ENCODE measurements at regions not wholly inside any gene's neighbourhood (a gene's known extent, or its start where the extent isn't known, plus 50 kb on each side); places are given as distances from the start of the nearest gene placed in this dataset.
"Not testable (repeated sequence)": the region's sequence is repeated elsewhere in the genome, so short reads cannot be mapped to it uniquely, and the experiment has no call there.

GRCh38 chr21:24428591-24429199, 1178.6 kb downstream of the MRPL39 start:
- TF ChIP-seq, protein P1, sequence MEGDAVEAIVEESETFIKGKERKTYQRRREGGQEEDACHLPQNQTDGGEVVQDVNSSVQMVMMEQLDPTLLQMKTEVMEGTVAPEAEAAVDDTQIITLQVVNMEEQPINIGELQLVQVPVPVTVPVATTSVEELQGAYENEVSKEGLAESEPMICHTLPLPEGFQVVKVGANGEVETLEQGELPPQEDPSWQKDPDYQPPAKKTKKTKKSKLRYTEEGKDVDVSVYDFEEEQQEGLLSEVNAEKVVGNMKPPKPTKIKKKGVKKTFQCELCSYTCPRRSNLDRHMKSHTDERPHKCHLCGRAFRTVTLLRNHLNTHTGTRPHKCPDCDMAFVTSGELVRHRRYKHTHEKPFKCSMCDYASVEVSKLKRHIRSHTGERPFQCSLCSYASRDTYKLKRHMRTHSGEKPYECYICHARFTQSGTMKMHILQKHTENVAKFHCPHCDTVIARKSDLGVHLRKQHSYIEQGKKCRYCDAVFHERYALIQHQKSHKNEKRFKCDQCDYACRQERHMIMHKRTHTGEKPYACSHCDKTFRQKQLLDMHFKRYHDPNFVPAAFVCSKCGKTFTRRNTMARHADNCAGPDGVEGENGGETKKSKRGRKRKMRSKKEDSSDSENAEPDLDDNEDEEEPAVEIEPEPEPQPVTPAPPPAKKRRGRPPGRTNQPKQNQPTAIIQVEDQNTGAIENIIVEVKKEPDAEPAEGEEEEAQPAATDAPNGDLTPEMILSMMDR (IDR thresholded peaks at IDR 0.05): no peak
- peaks cover 32% of the 10 kb centered on the region for H3K9me3 Mint-ChIP-seq (ENCODE audit: low read depth)
- H3K4me3 Mint-ChIP-seq (ENCODE audit: unreplicated experiment): no peak overlapping the region
- no peaks in the 10 kb centered on the region for H3K36me3 Mint-ChIP-seq (ENCODE audit: low read depth)
- no peak overlapping the region for H3K27ac Mint-ChIP-seq (ENCODE audit: unreplicated experiment)
- no peaks in the 10 kb centered on the region for H3K4me1 Mint-ChIP-seq (ENCODE audit: low read depth)
- no peaks in the 10 kb centered on the region for H3K27me3 Mint-ChIP-seq (ENCODE audit: low read depth)
- DNase-seq (ENCODE audit: low spot score): no peak

DNA sequence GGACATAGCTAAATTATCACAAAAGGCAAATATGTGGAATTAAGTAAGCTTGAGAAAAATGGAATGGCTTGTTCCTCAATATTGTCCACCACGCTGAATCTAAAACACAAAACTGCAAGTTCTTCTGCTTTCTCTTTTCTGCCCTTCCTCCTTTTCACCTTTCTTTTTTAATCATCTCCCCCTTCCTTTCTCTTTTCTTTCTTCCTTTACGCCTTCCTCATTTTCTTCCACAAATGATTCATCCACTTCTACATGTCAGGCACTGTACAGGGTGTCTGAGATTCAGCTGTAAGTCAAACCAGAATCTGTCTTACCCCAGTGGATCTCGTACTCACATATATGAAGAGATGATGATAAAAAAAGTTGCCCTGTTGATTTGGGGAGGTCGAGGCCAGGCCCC, 1182.5 kb downstream of the MRPL39 start:
- DNase-seq (ENCODE audit: low spot score): no peak
- no peaks in the 10 kb centered on the region for H3K27me3 Mint-ChIP-seq (ENCODE audit: low read depth)
- no peak overlapping the region for H3K4me3 Mint-ChIP-seq (ENCODE audit: unreplicated experiment)
- no peaks in the 10 kb centered on the region for H3K36me3 Mint-ChIP-seq (ENCODE audit: low read depth)
- peaks cover 47% of the 10 kb centered on the region for H3K9me3 Mint-ChIP-seq (ENCODE audit: low read depth)
- no peaks in the 10 kb centered on the region for H3K4me1 Mint-ChIP-seq (ENCODE audit: low read depth)
- H3K27ac Mint-ChIP-seq (ENCODE audit: unreplicated experiment): no peak overlapping the region
- TF ChIP-seq, protein P1 (IDR thresholded peaks at IDR 0.05): no peak

DNA sequence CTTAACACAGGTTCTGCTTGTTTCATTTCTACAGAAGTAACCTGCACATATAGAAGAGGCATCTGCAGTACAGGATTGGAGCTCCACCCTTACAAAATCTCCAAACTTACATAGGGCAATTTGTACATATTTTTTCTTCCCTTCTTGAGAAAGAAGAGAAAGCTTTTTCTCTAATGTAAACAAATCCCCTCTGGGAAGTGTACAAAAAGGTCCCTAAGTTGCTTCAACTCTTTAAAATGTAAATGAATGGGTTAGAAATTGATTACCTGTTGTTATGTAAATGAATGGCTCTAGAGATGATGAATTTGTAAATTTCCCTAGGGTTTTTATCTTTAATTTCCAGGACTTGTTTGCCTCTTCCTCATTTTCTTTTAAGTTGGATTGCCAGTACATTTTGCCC, 1183.7 kb downstream of the MRPL39 start:
- TF ChIP-seq, protein P1 (IDR thresholded peaks at IDR 0.05): no peak
- no peak overlapping the region for H3K27ac Mint-ChIP-seq (ENCODE audit: unreplicated experiment)
- DNase-seq (ENCODE audit: low spot score): no peak
- H3K36me3 Mint-ChIP-seq (ENCODE audit: low read depth): no peaks in the 10 kb centered on the region
- H3K4me1 Mint-ChIP-seq (ENCODE audit: low read depth): no peaks in the 10 kb centered on the region
- H3K27me3 Mint-ChIP-seq (ENCODE audit: low read depth): no peaks in the 10 kb centered on the region
- H3K4me3 Mint-ChIP-seq (ENCODE audit: unreplicated experiment): no peak overlapping the region
- peaks cover 53% of the 10 kb centered on the region for H3K9me3 Mint-ChIP-seq (ENCODE audit: low read depth)

GRCh38 chr21:24420689-24421088, 1186.6 kb downstream of the MRPL39 start:
- no peaks in the 10 kb centered on the region for H3K4me1 Mint-ChIP-seq (ENCODE audit: low read depth)
- no peak overlapping the region for H3K4me3 Mint-ChIP-seq (ENCODE audit: unreplicated experiment)
- H3K9me3 Mint-ChIP-seq (ENCODE audit: low read depth): peaks cover 56% of the 10 kb centered on the region
- no peaks in the 10 kb centered on the region for H3K36me3 Mint-ChIP-seq (ENCODE audit: low read depth)
- no peak overlapping the region for H3K27ac Mint-ChIP-seq (ENCODE audit: unreplicated experiment)
- no peaks in the 10 kb centered on the region for H3K27me3 Mint-ChIP-seq (ENCODE audit: low read depth)
- no peak for DNase-seq (ENCODE audit: low spot score)
- TF ChIP-seq, protein P1 (IDR thresholded peaks at IDR 0.05): no peak

DNA sequence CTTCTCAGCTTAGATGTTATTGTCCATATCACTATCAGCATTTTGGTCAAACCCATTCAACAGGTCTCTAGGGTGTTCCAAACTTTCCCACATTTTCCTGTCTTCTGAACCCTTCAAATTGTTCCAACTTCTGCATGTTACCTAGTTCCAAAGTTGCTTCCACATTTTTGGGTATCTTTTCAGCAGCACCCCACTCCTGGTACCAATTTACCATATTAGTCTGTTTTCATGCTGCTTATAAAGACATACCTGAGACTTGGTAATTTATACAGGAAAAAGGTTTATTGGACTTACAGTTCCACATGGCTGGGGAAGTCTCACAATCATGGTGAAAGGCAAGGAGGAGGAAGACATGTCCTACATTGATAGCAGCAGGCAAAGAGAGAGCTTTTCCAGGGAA, 1187.6 kb downstream of the MRPL39 start:
- H3K4me3 Mint-ChIP-seq (ENCODE audit: unreplicated experiment); DNase-seq (ENCODE audit: low spot score); H3K27ac Mint-ChIP-seq (ENCODE audit: unreplicated experiment); H3K27me3 Mint-ChIP-seq (ENCODE audit: low read depth); H3K4me1 Mint-ChIP-seq (ENCODE audit: low read depth); H3K36me3 Mint-ChIP-seq (ENCODE audit: low read depth): not testable (repeated sequence)
- peaks cover 56% of the 10 kb centered on the region for H3K9me3 Mint-ChIP-seq (ENCODE audit: low read depth)

DNA sequence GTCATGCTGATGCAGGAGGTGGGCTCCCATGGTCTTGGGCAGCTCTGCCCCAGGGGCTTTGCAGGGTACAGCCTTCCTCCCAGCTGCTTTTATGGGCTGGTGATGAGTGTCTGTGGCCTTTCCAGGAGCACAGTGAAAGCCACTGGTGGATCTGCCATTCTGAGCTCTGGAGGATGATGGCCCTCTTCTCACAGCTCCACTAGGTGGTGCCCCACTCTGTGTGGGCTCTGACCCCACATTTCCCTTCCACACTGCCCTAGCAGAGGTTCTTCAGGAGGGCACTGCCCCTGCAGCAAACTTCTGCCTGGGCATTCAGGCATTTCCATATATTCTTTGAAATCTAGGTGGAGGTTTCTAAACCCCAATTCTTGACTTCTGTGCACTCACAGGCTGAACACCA, 1188.6 kb downstream of the MRPL39 start:
- H3K9me3 Mint-ChIP-seq (ENCODE audit: low read depth): peaks cover 58% of the 10 kb centered on the region
- no peak for DNase-seq (ENCODE audit: low spot score)
- TF ChIP-seq, protein P1 (IDR thresholded peaks at IDR 0.05): no peak
- H3K36me3 Mint-ChIP-seq (ENCODE audit: low read depth): no peaks in the 10 kb centered on the region
- no peak overlapping the region for H3K4me3 Mint-ChIP-seq (ENCODE audit: unreplicated experiment)
- no peak overlapping the region for H3K27ac Mint-ChIP-seq (ENCODE audit: unreplicated experiment)
- no peaks in the 10 kb centered on the region for H3K4me1 Mint-ChIP-seq (ENCODE audit: low read depth)
- no peaks in the 10 kb centered on the region for H3K27me3 Mint-ChIP-seq (ENCODE audit: low read depth)

Data from chondrocyte (in vitro differentiated cells).